Upper lobe of left lung (tissue), 6 donors: ENCODE measurements at regions not wholly inside any gene's neighbourhood (a gene's known extent, or its start where the extent isn't known, plus 50 kb on each side); places are given as distances from the start of the nearest gene placed in this dataset.

ENCODE experiments used
- ATAC-seq, 2 donors: fragments of 200-7000 bp; cut with Tn5 transposase; one replicate each; pipeline ENCODE4 v1.9.1; 2022; ENCODE audit warnings: mild to moderate bottlenecking in 2 of 2, moderate library complexity in 2 of 2; ENCODE audit not compliant: low FRiP score in 2 of 2
- DNase-seq, 2 donors: peaks; one replicate each; pipeline ENCODE4 v3.0.0-alpha.2; 2019 to 2020
- H3K27ac ChIP-seq, 4 donors: fragments of 200-600 bp; sonication (generic); one replicate each; pipeline ENCODE4 v1.5.1; 2016 to 2019
- H3K27me3 ChIP-seq, 4 donors: fragments of 200-600 bp; sonication (generic); one replicate each; pipeline ENCODE4 v1.5.1; 2017 to 2019
- H3K36me3 ChIP-seq, 4 donors: fragments of 200-600 bp; sonication (generic); one replicate each; pipeline ENCODE4 v1.5.1; 2016 to 2019
- H3K4me1 ChIP-seq, 4 donors: fragments of 200-600 bp; sonication (generic); one replicate each; pipeline ENCODE4 v1.5.1; 2018 to 2019
- H3K4me3 ChIP-seq, 4 donors: fragments of 200-600 bp; sonication (generic); one replicate each; pipeline ENCODE4 v1.5.1; 2017 to 2019; ENCODE audit warnings: mild to moderate bottlenecking in 2 of 4, moderate library complexity in 1 of 4
- H3K9me3 ChIP-seq, 4 donors: fragments of 200-600 bp; sonication (generic); one replicate each; pipeline ENCODE4 v1.5.1; 2018 to 2019
- CTCF ChIP-seq, 6 experiments: fragments of 450-650 bp in 4 of 6; fragments of 200-600 bp in 2 of 6; sonication (generic) in 2 of 6; IDR thresholded peaks; one replicate each; pipeline ENCODE4 v1.5.1; 2016 to 2019; ENCODE audit warnings: antibody characterized with exemption in 6 of 6
- EP300 ChIP-seq, 4 donors: sonication (generic); formaldehyde crosslinking; IDR thresholded peaks; one replicate each; pipeline ENCODE4 v1.5.1; 2017; ENCODE audit warnings: antibody characterized with exemption in 4 of 4, control low read depth in 2 of 4
- POLR2A ChIP-seq, 4 donors: fragments of 450-650 bp; IDR thresholded peaks; one replicate each; pipeline ENCODE4 v1.5.1; 2016 to 2017; ENCODE audit warnings: antibody characterized with exemption in 4 of 4, mild to moderate bottlenecking in 2 of 4
- POLR2AphosphoS5 ChIP-seq, 2 donors: sonication (generic); formaldehyde crosslinking; IDR thresholded peaks; one replicate each; pipeline ENCODE4 v1.5.1; 2017; ENCODE audit warnings: antibody characterized with exemption in 2 of 2
- WGBS, 2 donors: methylation state at CpG; one replicate each; pipeline ENCODE4 v1.1.5; 2017 to 2018; 5-methylcytosine and 5-hydroxymethylcytosine counted together
- donor health status: DM: no; HTN: no; CAD: no; lungs with moderate emphysema.
- donor health status: DM: no; HTN: yes; CAD: no; lungs with severe emphysema.

- 88 to 93% methylated on average over 3 of the region's 3 CpGs for WGBS, 2 donors
These were observed 733.9 kb downstream of the PRELID2 start for GRCh38 chr5:145101246-145101645.

GRCh38 chr5:145090115-145090514 lies 745.0 kb downstream of the PRELID2 start:
- 94 to 95% methylated on average over 1 of the region's 1 CpG for WGBS, 2 donors

More at GRCh38 chr5:145101246-145101645, 733.9 kb downstream of the PRELID2 start:
- H3K4me3 ChIP-seq: no peak overlapping the region
- no peaks in the 10 kb centered on the region for H3K27me3 ChIP-seq
- no peak for TF ChIP-seq POLR2AphosphoS5 (IDR thresholded peaks at IDR 0.05)
- no peak for TF ChIP-seq EP300 (IDR thresholded peaks at IDR 0.05)
- no peak for TF ChIP-seq CTCF (IDR thresholded peaks at IDR 0.05)
- H3K27ac ChIP-seq: no peak overlapping the region
- no peaks in the 10 kb centered on the region for H3K36me3 ChIP-seq
- H3K9me3 ChIP-seq: no peaks in the 10 kb centered on the region
- DNase-seq: no peak
- no peaks in the 10 kb centered on the region for H3K4me1 ChIP-seq
- ATAC-seq: no peak

GRCh38 chr5:145084834-145085233 lies 750.3 kb downstream of the PRELID2 start:
- WGBS, 2 donors: 88 to 93% methylated on average over 2 of the region's 2 CpGs
- Histone ChIP-seq H3K27me3 (no peaks in the 10 kb centered on the region), H3K36me3 (no peaks in the 10 kb centered on the region), H3K4me3 (no peak overlapping the region), H3K4me1 (no peaks in the 10 kb centered on the region), H3K9me3 (no peaks in the 10 kb centered on the region), H3K27ac (no peak overlapping the region)
- DNase-seq (no peak), ATAC-seq (no peak)
- TF ChIP-seq EP300 (IDR thresholded peaks at IDR 0.05): no peak
- no peak for TF ChIP-seq POLR2A (IDR thresholded peaks at IDR 0.05)
- no peak for TF ChIP-seq POLR2AphosphoS5 (IDR thresholded peaks at IDR 0.05)
- no peak for TF ChIP-seq CTCF (IDR thresholded peaks at IDR 0.05)

More at GRCh38 chr5:145090115-145090514, 745.0 kb downstream of the PRELID2 start:
- Histone ChIP-seq H3K4me3 (no peak overlapping the region), H3K9me3 (no peaks in the 10 kb centered on the region), H3K4me1 (no peaks in the 10 kb centered on the region), H3K27ac (no peak overlapping the region), H3K36me3 (no peaks in the 10 kb centered on the region), H3K27me3 (no peaks in the 10 kb centered on the region)
- DNase-seq: no peak
- ATAC-seq: no peak
- TF ChIP-seq POLR2A (IDR thresholded peaks at IDR 0.05) (no peak), POLR2AphosphoS5 (IDR thresholded peaks at IDR 0.05) (no peak), CTCF (IDR thresholded peaks at IDR 0.05) (no peak), EP300 (IDR thresholded peaks at IDR 0.05) (no peak)

- TF ChIP-seq CTCF (IDR thresholded peaks at IDR 0.05): no peak
- TF ChIP-seq POLR2AphosphoS5 (IDR thresholded peaks at IDR 0.05): no peak
- TF ChIP-seq POLR2A (IDR thresholded peaks at IDR 0.05): no peak
- TF ChIP-seq EP300 (IDR thresholded peaks at IDR 0.05): no peak
- Histone ChIP-seq H3K36me3 (no peaks in the 10 kb centered on the region), H3K27me3 (no peaks in the 10 kb centered on the region), H3K4me1 (no peaks in the 10 kb centered on the region), H3K9me3 (no peaks in the 10 kb centered on the region), H3K27ac (no peak overlapping the region), H3K4me3 (no peak overlapping the region)
- ATAC-seq (no peak), DNase-seq (no peak)
- 84 to 89% methylated on average over 4 to 6 of the region's 6 CpGs for WGBS, 2 donors
These were observed 758.1 kb downstream of the PRELID2 start for GRCh38 chr5:145077028-145077427.

GRCh38 chr5:145076040-145076439 lies 759.1 kb downstream of the PRELID2 start:
- ATAC-seq: no peak

More at GRCh38 chr5:145076040-145076439, 759.1 kb downstream of the PRELID2 start:
- Histone ChIP-seq H3K36me3 (no peaks in the 10 kb centered on the region), H3K27ac (no peak overlapping the region), H3K4me3 (no peak overlapping the region), H3K4me1 (no peaks in the 10 kb centered on the region), H3K9me3 (no peaks in the 10 kb centered on the region), H3K27me3 (no peaks in the 10 kb centered on the region)
- TF ChIP-seq POLR2AphosphoS5 (IDR thresholded peaks at IDR 0.05) (no peak), EP300 (IDR thresholded peaks at IDR 0.05) (no peak), POLR2A (IDR thresholded peaks at IDR 0.05) (no peak), CTCF (IDR thresholded peaks at IDR 0.05) (no peak)
- DNase-seq: no peak
